ENCODE measurements at regions not wholly inside any gene's neighbourhood (a gene's known extent, or its start where the extent isn't known, plus 50 kb on each side); places are given as distances from the start of the nearest gene placed in this dataset.

- no peaks in the 10 kb centered on the region for H3K9me2 ChIP-seq
- H3K79me2 ChIP-seq (ENCODE audit: insufficient read depth): no peaks in the 10 kb centered on the region
- ChIA-PET CTCF (interaction anchor here (1.2 to 1.3 kb wide), 3 partner anchors 10 to 69 kb away, joined by 3 to 4 read pairs (median 4); no protein-coding TSS in a partner anchor), POLR2A (no interaction called here)
- no peaks in the 10 kb centered on the region for H3F3A ChIP-seq (replicated peaks; ENCODE audit: insufficient read depth)
- no peaks in the 10 kb centered on the region for H3K27me3 ChIP-seq (ENCODE audit: insufficient read depth)
- H3K27ac ChIP-seq (ENCODE audit: low read depth in 2 of 2, low read length in 1 of 2): no peak overlapping the region
- no peaks in the 10 kb centered on the region; a peak in 2 of 4 replicates for H3K4me1 ChIP-seq (ENCODE audit: control insufficient read depth in 1 of 2, insufficient read depth in 2 of 2, low read depth in 1 of 2, low read length in 1 of 2)
- H2AFZ ChIP-seq (ENCODE audit: low read depth): no peak overlapping the region
- no peak overlapping the region for H3K9ac ChIP-seq
- no peak for TF ChIP-seq IRF3 (IDR thresholded peaks at IDR 0.05; ENCODE audit: low read depth, low read length)
- no peak for TF ChIP-seq TCF12 (IDR thresholded peaks at IDR 0.05)
- no peak for TF ChIP-seq POLR2AphosphoS5 (IDR thresholded peaks at IDR 0.05; ENCODE audit: low read depth, low read length)
- TF ChIP-seq EZH2phosphoT487 (IDR thresholded peaks at IDR 0.05; ENCODE audit: borderline replicate concordance, low read depth): no peak
- TF ChIP-seq NFIC (IDR thresholded peaks at IDR 0.05; ENCODE audit: borderline replicate concordance): no peak
- TF ChIP-seq FOXJ3 (CRISPR knock-in tag; IDR thresholded peaks at IDR 0.05): no peak
- no peak for TF ChIP-seq CHD2 (IDR thresholded peaks at IDR 0.05; ENCODE audit: low read length, partially characterized antibody)
- TF ChIP-seq GATA2 (CRISPR knock-in tag; IDR thresholded peaks at IDR 0.05): no peak
- TF ChIP-seq RXRA (IDR thresholded peaks at IDR 0.05; ENCODE audit: borderline replicate concordance, low read depth): no peak
- no peak for TF ChIP-seq CTCF (IDR thresholded peaks at IDR 0.05)
- no peak for TF ChIP-seq FOXM1 (IDR thresholded peaks at IDR 0.05; ENCODE audit: low read depth)
- no peak for TF ChIP-seq MXI1 (IDR thresholded peaks at IDR 0.05; ENCODE audit: low read depth, low read length)
- no peak for TF ChIP-seq USF1 (IDR thresholded peaks at IDR 0.05; ENCODE audit: borderline replicate concordance, low read depth)
- TF ChIP-seq MEF2A (IDR thresholded peaks at IDR 0.05; ENCODE audit: borderline replicate concordance, low read depth): no peak
- no peak for TF ChIP-seq RAD21 (IDR thresholded peaks at IDR 0.05; ENCODE audit: low read length)
- TF ChIP-seq YY1 (IDR thresholded peaks at IDR 0.05; ENCODE audit: low read depth): no peak
- TF ChIP-seq USF2 (IDR thresholded peaks at IDR 0.05; ENCODE audit: borderline replicate concordance, low read depth, low read length): no peak
- TF ChIP-seq NRF1 (IDR thresholded peaks at IDR 0.05; ENCODE audit: low read depth, low read length): no peak
- no peak for TF ChIP-seq RCOR1 (IDR thresholded peaks at IDR 0.05; ENCODE audit: low read length)
- no peak for TF ChIP-seq JUND (IDR thresholded peaks at IDR 0.05)
- no peaks in the 10 kb centered on the region for H3K9me3 ChIP-seq
- H3K36me3 ChIP-seq (replicated peaks in 1 of 2; ENCODE audit: control insufficient read depth in 1 of 2, insufficient read depth in 2 of 2, low read length in 1 of 2): no peaks in the 10 kb centered on the region
- H3K4me2 ChIP-seq: no peak overlapping the region
- no peak for DNase-seq
- no peaks in the 10 kb centered on the region for H4K20me1 ChIP-seq (ENCODE audit: insufficient read depth)
- WGBS (ENCODE audit: low lambda C conversion rate): 6% methylated on average over 3 of the region's 3 CpGs
- no peak overlapping the region for H3K4me3 ChIP-seq (ENCODE audit: low read depth in 2 of 2, low read length in 1 of 2)
Measured at GRCh38 chr12:98123021-98123461, 392.3 kb upstream of the TMPO start.

Data from SK-N-SH (cell line).